ENCODE measurements at regions not wholly inside any gene's neighbourhood (a gene's known extent, or its start where the extent isn't known, plus 50 kb on each side); places are given as distances from the start of the nearest gene placed in this dataset.

- DNase-seq = no peak
Observed at GRCh38 chr3:8825153-8825825, 55.9 kb upstream of the OXTR start.

DNA sequence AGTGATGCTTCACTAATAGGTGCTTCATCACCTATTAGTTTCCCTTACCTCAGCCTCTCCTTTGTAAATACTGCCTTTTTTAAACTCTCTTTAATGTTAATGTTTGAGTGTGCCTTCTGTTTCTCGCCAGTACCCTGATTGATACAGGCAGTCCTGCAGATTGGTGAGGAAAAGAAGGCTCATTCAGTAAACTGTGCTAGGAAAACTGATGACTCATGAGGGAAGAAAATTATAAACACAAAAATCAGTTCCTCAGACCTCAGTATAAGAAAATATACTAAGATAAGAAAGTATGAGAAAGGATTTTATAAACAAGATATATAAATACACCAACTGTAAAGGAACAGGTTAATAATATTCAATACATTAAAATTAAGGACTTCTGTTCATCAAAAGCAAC, 54.8 kb upstream of the OXTR start:
- no peak for DNase-seq

DNA sequence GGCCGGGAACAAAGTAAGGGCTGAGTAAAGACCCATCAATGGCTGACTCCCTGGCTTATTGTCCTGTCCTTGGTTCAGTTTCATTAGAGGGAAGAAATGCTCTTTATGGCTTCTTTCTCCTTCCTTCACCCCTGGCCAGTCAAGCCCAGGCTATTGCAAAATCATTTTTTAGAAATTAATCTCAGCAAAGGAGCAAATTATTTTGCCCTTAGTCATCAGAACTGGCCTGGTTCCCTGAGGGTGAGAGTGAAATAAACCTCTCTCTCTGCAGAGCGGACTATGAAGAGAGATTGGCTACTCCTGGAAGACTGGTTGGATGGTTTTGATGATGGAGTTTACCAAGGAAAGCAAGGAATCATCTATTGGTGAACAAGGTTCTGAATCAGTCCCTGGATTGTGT, 52.7 kb upstream of the OXTR start:
- peak; percentile 47 for DNase-seq
